ENCODE measurements at regions not wholly inside any gene's neighbourhood (a gene's known extent, or its start where the extent isn't known, plus 50 kb on each side); places are given as distances from the start of the nearest gene placed in this dataset.
A peak's percentile ranks its signal among the peaks of the same experiment; 100 is the strongest.

DNA sequence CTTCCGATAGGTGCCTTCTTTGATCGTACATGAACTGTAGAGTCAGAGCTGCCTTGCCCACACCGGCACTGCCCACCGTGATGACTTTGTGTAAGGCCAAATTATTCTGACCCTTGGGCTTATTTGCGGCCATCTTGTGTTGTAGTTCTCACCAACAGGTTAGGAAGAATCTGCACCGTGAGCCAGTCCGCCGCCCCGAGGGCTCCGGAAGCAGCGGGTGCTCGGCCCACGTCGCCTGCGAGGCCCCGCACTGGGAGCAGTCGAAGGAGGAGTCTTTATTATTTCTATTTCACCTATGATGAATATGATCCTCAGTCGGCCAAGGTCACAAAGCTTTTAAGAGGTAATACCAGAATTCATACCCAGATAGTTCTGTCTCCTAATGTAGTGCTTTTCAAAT lies 70.6 kb upstream of the SYT1 start:
- no peak overlapping the region for H3K27ac ChIP-seq (ENCODE audit: low read depth, low read length)
- Mint-ChIP-seq H3K4me3 (no peak overlapping the region), H3K4me1 (no peaks in the 10 kb centered on the region), H3K36me3 (no peaks in the 10 kb centered on the region), H3K27ac (no peak overlapping the region), H3K27me3 (no peaks in the 10 kb centered on the region), H3K9me3 (peaks cover 7 to 29% (median 10%) of the 10 kb centered on the region in 8 donors)
- no peaks in the 10 kb centered on the region for H3K9me3 ChIP-seq (ENCODE audit: control insufficient read depth in 1 of 2, low read length in 2 of 2)
- POLR2A ChIA-PET (ENCODE audit: partially characterized antibody): no interaction called here
- CTCF ChIA-PET (ENCODE audit: partially characterized antibody): no interaction called here
- H3K36me3 ChIP-seq (ENCODE audit: insufficient read depth, low read length): no peaks in the 10 kb centered on the region
- intact Hi-C loops (cut with micrococcal nuclease): loop anchor here (1.0 kb wide), 1 partner anchor 35 kb away; no protein-coding TSS in a partner anchor
- H3K4me3 ChIP-seq (ENCODE audit: low read length in 2 of 2): no peak overlapping the region
- H3K27me3 ChIP-seq (ENCODE audit: insufficient read depth, low read length): no peaks in the 10 kb centered on the region
- no peaks in the 10 kb centered on the region for H3K4me1 ChIP-seq (ENCODE audit: insufficient read depth, low read length)
- no peak for DNase-seq

DNA sequence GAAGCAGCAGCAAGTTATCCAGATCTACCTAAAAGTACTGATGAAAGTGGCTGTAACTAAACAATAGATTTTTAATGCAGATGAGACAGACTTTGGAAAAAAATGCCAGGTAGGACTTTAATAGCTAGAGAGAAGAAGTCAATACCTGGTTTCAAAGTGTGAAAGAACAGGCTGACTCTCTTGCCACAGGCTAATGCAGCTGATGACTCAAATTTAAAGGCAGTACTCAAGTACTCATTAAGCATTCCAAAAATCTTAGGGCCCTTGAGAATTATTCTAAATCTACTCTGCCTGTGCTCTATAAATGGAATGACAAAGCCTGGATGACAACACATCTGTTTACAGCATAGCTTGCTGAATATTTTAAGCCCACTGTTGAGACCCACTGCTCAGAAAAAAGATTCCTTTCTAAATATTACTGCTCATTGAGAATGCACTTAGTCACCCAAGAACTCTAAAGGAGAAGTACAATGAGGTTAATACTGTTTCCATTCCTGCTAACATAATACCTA lies 68.6 kb upstream of the SYT1 start:
- no peaks in the 10 kb centered on the region for H3K4me1 ChIP-seq (ENCODE audit: insufficient read depth, low read length)
- H3K27ac ChIP-seq (ENCODE audit: low read depth, low read length): no peak overlapping the region
- H3K4me3 Mint-ChIP-seq: no peak overlapping the region
- no peak overlapping the region for H3K27ac Mint-ChIP-seq
- ChIA-PET POLR2A (ENCODE audit: partially characterized antibody) (no interaction called here), CTCF (ENCODE audit: partially characterized antibody) (no interaction called here)
- intact Hi-C loops (cut with micrococcal nuclease): no loop called here
- no peaks in the 10 kb centered on the region for H3K27me3 Mint-ChIP-seq
- H3K9me3 ChIP-seq (ENCODE audit: control insufficient read depth in 1 of 2, low read length in 2 of 2): peaks cover 0 to 3% of the 10 kb centered on the region in 2 donors
- no peak for DNase-seq
- H3K36me3 ChIP-seq (ENCODE audit: insufficient read depth, low read length): no peaks in the 10 kb centered on the region
- H3K4me3 ChIP-seq (ENCODE audit: low read length in 2 of 2): no peak overlapping the region
- H3K9me3 Mint-ChIP-seq: peaks cover 3 to 21% (median 9%) of the 10 kb centered on the region in 8 donors
- H3K4me1 Mint-ChIP-seq: no peaks in the 10 kb centered on the region
- H3K36me3 Mint-ChIP-seq: no peaks in the 10 kb centered on the region
- H3K27me3 ChIP-seq (ENCODE audit: insufficient read depth, low read length): no peaks in the 10 kb centered on the region

GRCh38 chr12:78797196-78797931 lies 67.2 kb upstream of the SYT1 start:
- CTCF ChIA-PET (ENCODE audit: partially characterized antibody): no interaction called here
- Mint-ChIP-seq H3K36me3 (no peaks in the 10 kb centered on the region), H3K4me3 (no peak overlapping the region), H3K27ac (no peak overlapping the region), H3K9me3 (peaks cover 3 to 21% (median 9%) of the 10 kb centered on the region in 8 donors), H3K27me3 (no peaks in the 10 kb centered on the region), H3K4me1 (no peaks in the 10 kb centered on the region)
- no peak for DNase-seq
- intact Hi-C loops (cut with micrococcal nuclease): no loop called here
- no peak overlapping the region for H3K27ac ChIP-seq (ENCODE audit: low read depth, low read length)
- H3K4me1 ChIP-seq (ENCODE audit: insufficient read depth, low read length): no peaks in the 10 kb centered on the region
- H3K27me3 ChIP-seq (ENCODE audit: insufficient read depth, low read length): no peaks in the 10 kb centered on the region
- peaks cover 0 to 3% of the 10 kb centered on the region in 2 donors for H3K9me3 ChIP-seq (ENCODE audit: control insufficient read depth in 1 of 2, low read length in 2 of 2)
- H3K36me3 ChIP-seq (ENCODE audit: insufficient read depth, low read length): no peaks in the 10 kb centered on the region
- no peak overlapping the region for H3K4me3 ChIP-seq (ENCODE audit: low read length in 2 of 2)
- POLR2A ChIA-PET (ENCODE audit: partially characterized antibody): no interaction called here

DNA sequence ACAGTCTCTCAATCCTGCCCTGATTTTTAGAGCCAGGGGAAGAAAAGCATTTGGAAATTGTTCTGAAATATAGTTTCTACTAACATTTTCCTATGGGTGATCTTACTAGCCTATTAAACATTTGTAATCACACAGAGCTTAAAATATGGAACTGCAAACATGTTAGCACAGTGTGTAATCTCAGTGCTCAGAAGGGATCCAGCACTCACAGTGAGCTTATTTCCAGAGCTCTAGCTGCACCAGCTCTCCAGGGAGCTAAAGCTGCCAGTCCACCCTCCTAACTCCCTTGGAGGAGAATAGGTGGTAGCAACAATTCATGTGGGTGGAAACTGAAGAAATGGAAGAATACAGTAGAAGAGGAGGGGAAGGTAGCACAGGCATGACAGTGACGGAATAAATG lies 64.9 kb upstream of the SYT1 start:
- DNase-seq: no peak
- peaks cover 0 to 12% (median 4%) of the 10 kb centered on the region in 8 donors for H3K9me3 Mint-ChIP-seq
- H3K36me3 Mint-ChIP-seq: no peaks in the 10 kb centered on the region
- POLR2A ChIA-PET (ENCODE audit: partially characterized antibody): no interaction called here
- H3K27me3 ChIP-seq (ENCODE audit: insufficient read depth, low read length): no peaks in the 10 kb centered on the region
- H3K4me3 Mint-ChIP-seq: no peak overlapping the region
- H3K36me3 ChIP-seq (ENCODE audit: insufficient read depth, low read length): no peaks in the 10 kb centered on the region
- CTCF ChIA-PET (ENCODE audit: partially characterized antibody): no interaction called here
- H3K4me1 ChIP-seq (ENCODE audit: insufficient read depth, low read length): no peaks in the 10 kb centered on the region
- peaks cover 0 to 9% of the 10 kb centered on the region in 2 donors for H3K9me3 ChIP-seq (ENCODE audit: control insufficient read depth in 1 of 2, low read length in 2 of 2)
- no peak overlapping the region for H3K27ac Mint-ChIP-seq
- no peak overlapping the region for H3K4me3 ChIP-seq (ENCODE audit: low read length in 2 of 2)
- no peaks in the 10 kb centered on the region for H3K4me1 Mint-ChIP-seq
- intact Hi-C loops (cut with micrococcal nuclease): no loop called here
- H3K27me3 Mint-ChIP-seq: no peaks in the 10 kb centered on the region
- no peak overlapping the region for H3K27ac ChIP-seq (ENCODE audit: low read depth, low read length)

DNA sequence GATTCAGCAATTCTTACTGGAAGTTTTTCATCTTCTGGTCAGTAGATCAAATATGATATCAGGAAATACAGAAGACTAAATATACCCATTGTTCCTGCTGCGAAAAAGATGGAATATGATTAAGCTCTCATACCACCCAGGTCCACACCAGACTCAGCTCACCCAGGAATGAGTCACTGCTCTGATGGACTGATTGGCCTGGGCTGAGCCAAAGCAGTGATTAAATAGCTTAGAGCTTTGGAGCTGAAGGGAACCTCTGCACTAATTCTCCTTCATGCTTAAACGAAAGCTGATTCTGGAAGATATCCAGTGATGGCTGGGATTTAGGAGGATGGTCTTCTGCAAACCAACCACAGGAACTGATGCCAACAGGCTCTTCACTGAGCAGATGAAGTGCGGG lies 62.0 kb upstream of the SYT1 start:
- intact Hi-C loops (cut with micrococcal nuclease): no loop called here
- no peaks in the 10 kb centered on the region for H3K4me1 ChIP-seq (ENCODE audit: insufficient read depth, low read length)
- no peak overlapping the region for H3K27ac Mint-ChIP-seq
- H3K36me3 ChIP-seq (ENCODE audit: insufficient read depth, low read length): no peaks in the 10 kb centered on the region
- H3K4me3 ChIP-seq (ENCODE audit: low read length in 2 of 2): no peak overlapping the region
- POLR2A ChIA-PET (ENCODE audit: partially characterized antibody): no interaction called here
- no peaks in the 10 kb centered on the region for H3K4me1 Mint-ChIP-seq
- no peak for DNase-seq
- H3K9me3 Mint-ChIP-seq: peaks cover 0 to 15% (median 1%) of the 10 kb centered on the region in 8 donors
- no peak overlapping the region for H3K4me3 Mint-ChIP-seq
- no peaks in the 10 kb centered on the region for H3K27me3 ChIP-seq (ENCODE audit: insufficient read depth, low read length)
- CTCF ChIA-PET (ENCODE audit: partially characterized antibody): no interaction called here
- H3K9me3 ChIP-seq (ENCODE audit: control insufficient read depth in 1 of 2, low read length in 2 of 2): peaks cover 0 to 9% of the 10 kb centered on the region in 2 donors
- no peaks in the 10 kb centered on the region for H3K27me3 Mint-ChIP-seq
- no peak overlapping the region for H3K27ac ChIP-seq (ENCODE audit: low read depth, low read length)
- no peaks in the 10 kb centered on the region for H3K36me3 Mint-ChIP-seq

- no peaks in the 10 kb centered on the region for H3K4me1 Mint-ChIP-seq
- H3K4me3 Mint-ChIP-seq: no peak overlapping the region
- H3K36me3 ChIP-seq (ENCODE audit: insufficient read depth, low read length): no peaks in the 10 kb centered on the region
- peaks cover 0 to 15% (median 1%) of the 10 kb centered on the region in 8 donors for H3K9me3 Mint-ChIP-seq
- H3K27me3 Mint-ChIP-seq: no peaks in the 10 kb centered on the region
- H3K27ac ChIP-seq (ENCODE audit: low read depth, low read length): no peak overlapping the region
- H3K4me3 ChIP-seq (ENCODE audit: low read length in 2 of 2): no peak overlapping the region
- ChIA-PET CTCF (ENCODE audit: partially characterized antibody) (no interaction called here), POLR2A (ENCODE audit: partially characterized antibody) (no interaction called here)
- peaks cover 0 to 9% of the 10 kb centered on the region in 2 donors for H3K9me3 ChIP-seq (ENCODE audit: control insufficient read depth in 1 of 2, low read length in 2 of 2)
- H3K4me1 ChIP-seq (ENCODE audit: insufficient read depth, low read length): no peaks in the 10 kb centered on the region
- H3K27ac Mint-ChIP-seq: no peak overlapping the region
- no peaks in the 10 kb centered on the region for H3K36me3 Mint-ChIP-seq
- intact Hi-C loops (cut with micrococcal nuclease): no loop called here
- H3K27me3 ChIP-seq (ENCODE audit: insufficient read depth, low read length): no peaks in the 10 kb centered on the region
- DNase-seq: peak in 1 of 5 donors; percentile 23
Observed at GRCh38 chr12:78804262-78804661, 60.3 kb upstream of the SYT1 start.
